MCF 10A (cell line): ENCODE measurements at regions not wholly inside any gene's neighbourhood (a gene's known extent, or its start where the extent isn't known, plus 50 kb on each side); places are given as distances from the start of the nearest gene placed in this dataset.

Source experiments
- BruUV-seq: library from RNA; stranded (reverse); fragments of 400-500 nt; replicated peaks from 2 replicates; lab custom pipeline; 2021; lab: Mats Ljungman, UMichigan
- CTCF ChIA-PET: fragments of 300-600 bp; sonication (Branson Sonifier 250); formaldehyde crosslinking; extraction: SDS; loops from one replicate; lab custom pipeline; 2021; ENCODE audit warnings: antibody characterized with exemption, inconsistent platforms; lab: Yijun Ruan, JAX
- POLR2A ChIA-PET: fragments of 300-600, 350-650 bp; sonication (Branson Sonifier 250); formaldehyde crosslinking; extraction: SDS; loops from one replicate; lab custom pipeline; 2020; ENCODE audit warnings: antibody characterized with exemption, inconsistent platforms; lab: Yijun Ruan, JAX
- DNase-seq: peaks from one replicate; pipeline ENCODE4 v3.0.0-alpha.2; 2018; ENCODE audit not compliant: unreplicated experiment
- H3K27ac Mint-ChIP-seq: one replicate; pipeline ENCODE4 v1.8.0; 2022; ENCODE audit warnings: mild to moderate bottlenecking, low read depth, mixed read lengths; ENCODE audit not compliant: unreplicated experiment
- H3K27me3 Mint-ChIP-seq: one replicate; pipeline ENCODE4 v1.8.0; 2022; ENCODE audit warnings: mixed read lengths; ENCODE audit not compliant: insufficient read depth, unreplicated experiment
- H3K36me3 Mint-ChIP-seq: one replicate; pipeline ENCODE4 v1.8.0; 2022; ENCODE audit warnings: mild to moderate bottlenecking, moderate library complexity, mixed read lengths; ENCODE audit not compliant: insufficient read depth, unreplicated experiment
- H3K4me1 Mint-ChIP-seq: one replicate; pipeline ENCODE4 v1.8.0; 2022; ENCODE audit warnings: mixed read lengths; ENCODE audit not compliant: insufficient read depth, unreplicated experiment
- H3K4me3 Mint-ChIP-seq: one replicate; pipeline ENCODE4 v1.8.0; 2022; ENCODE audit warnings: mild to moderate bottlenecking, moderate library complexity, mixed read lengths; ENCODE audit not compliant: unreplicated experiment
- H3K9me3 Mint-ChIP-seq: one replicate; pipeline ENCODE4 v1.8.0; 2022; ENCODE audit warnings: mixed read lengths; ENCODE audit not compliant: unreplicated experiment
- intact Hi-C: fragments of 100-400 bp; cut with micrococcal nuclease; formaldehyde crosslinking; loops from 2 replicates; pipeline ENCODE4 v1.14.1; 2022
- TF ChIP-seq, protein P1 (sequence below): fragments of 200-600 bp; IDR thresholded peaks from one replicate; pipeline ENCODE4 v1.8.0; 2022; ENCODE audit warnings: antibody characterized with exemption, mild to moderate bottlenecking; ENCODE audit not compliant: unreplicated experiment

DNA sequence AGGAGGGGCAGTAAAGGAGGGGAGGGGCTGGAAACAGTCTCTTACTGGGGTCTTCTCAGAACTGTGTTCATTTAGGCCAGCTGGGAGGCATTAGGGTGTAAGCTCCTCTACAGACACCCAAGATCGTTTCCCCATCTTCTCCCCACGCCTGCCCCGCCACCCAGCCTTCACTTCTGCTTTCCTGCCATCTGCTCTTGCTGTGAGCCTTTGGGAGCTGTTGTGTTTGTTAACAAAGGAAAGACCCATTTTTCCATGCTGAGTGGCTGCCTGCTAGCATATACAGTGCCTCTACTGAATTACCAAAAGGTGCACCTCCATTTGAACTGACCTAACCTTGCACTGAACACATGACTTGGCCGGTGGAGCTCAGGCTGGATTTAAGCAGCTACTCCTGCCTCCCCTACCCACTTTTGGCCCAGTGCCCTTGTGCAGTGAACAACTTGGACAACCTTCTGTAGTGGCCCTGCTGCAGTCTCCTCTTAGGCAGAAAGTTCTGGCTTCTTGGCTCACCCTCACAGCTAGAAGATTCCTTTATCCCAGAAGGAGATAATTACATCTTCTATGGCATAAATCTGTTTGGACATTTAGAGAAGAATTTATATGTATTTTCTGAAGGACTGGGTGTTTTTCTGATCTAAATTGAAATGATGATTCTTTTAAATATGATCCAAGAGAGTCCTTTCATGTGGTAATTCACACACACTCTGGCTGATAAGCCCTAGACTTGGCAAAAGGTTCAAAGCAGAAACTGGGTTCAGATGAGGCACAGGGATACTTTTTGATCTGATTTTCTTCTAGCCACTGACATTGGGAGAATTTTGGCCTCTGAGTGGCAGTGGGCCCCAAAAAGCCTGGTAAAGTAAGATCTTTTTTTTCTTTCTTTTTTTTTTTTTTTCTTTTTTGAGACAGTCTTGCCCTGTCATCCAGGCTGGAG, 81.9 kb upstream of the HNF1B start:
- TF ChIP-seq, protein P1, sequence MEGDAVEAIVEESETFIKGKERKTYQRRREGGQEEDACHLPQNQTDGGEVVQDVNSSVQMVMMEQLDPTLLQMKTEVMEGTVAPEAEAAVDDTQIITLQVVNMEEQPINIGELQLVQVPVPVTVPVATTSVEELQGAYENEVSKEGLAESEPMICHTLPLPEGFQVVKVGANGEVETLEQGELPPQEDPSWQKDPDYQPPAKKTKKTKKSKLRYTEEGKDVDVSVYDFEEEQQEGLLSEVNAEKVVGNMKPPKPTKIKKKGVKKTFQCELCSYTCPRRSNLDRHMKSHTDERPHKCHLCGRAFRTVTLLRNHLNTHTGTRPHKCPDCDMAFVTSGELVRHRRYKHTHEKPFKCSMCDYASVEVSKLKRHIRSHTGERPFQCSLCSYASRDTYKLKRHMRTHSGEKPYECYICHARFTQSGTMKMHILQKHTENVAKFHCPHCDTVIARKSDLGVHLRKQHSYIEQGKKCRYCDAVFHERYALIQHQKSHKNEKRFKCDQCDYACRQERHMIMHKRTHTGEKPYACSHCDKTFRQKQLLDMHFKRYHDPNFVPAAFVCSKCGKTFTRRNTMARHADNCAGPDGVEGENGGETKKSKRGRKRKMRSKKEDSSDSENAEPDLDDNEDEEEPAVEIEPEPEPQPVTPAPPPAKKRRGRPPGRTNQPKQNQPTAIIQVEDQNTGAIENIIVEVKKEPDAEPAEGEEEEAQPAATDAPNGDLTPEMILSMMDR: no peak
- H3K36me3 Mint-ChIP-seq: no peaks in the 10 kb centered on the region
- BruUV-seq: no TSS peak
- H3K4me1 Mint-ChIP-seq: peaks cover 28% of the 10 kb centered on the region
- H3K4me3 Mint-ChIP-seq: no peak overlapping the region
- no peak for DNase-seq
- ChIA-PET POLR2A (no interaction called here), CTCF (no interaction called here)
- no peak overlapping the region for H3K27ac Mint-ChIP-seq
- H3K27me3 Mint-ChIP-seq: no peaks in the 10 kb centered on the region
- no peaks in the 10 kb centered on the region for H3K9me3 Mint-ChIP-seq
- intact Hi-C loops: no loop called here

GRCh38 chr17:37825851-37826250, 81.0 kb upstream of the HNF1B start:
- DNase-seq: no peak
- intact Hi-C loops: no loop called here
- no TSS peak for BruUV-seq
- ChIA-PET CTCF (no interaction called here), POLR2A (no interaction called here)
- Mint-ChIP-seq H3K4me1 (peaks cover 28% of the 10 kb centered on the region), H3K4me3 (no peak overlapping the region), H3K27ac (no peak overlapping the region), H3K36me3 (no peaks in the 10 kb centered on the region), H3K9me3 (no peaks in the 10 kb centered on the region), H3K27me3 (no peaks in the 10 kb centered on the region)
- TF ChIP-seq, protein P1: no peak

DNA sequence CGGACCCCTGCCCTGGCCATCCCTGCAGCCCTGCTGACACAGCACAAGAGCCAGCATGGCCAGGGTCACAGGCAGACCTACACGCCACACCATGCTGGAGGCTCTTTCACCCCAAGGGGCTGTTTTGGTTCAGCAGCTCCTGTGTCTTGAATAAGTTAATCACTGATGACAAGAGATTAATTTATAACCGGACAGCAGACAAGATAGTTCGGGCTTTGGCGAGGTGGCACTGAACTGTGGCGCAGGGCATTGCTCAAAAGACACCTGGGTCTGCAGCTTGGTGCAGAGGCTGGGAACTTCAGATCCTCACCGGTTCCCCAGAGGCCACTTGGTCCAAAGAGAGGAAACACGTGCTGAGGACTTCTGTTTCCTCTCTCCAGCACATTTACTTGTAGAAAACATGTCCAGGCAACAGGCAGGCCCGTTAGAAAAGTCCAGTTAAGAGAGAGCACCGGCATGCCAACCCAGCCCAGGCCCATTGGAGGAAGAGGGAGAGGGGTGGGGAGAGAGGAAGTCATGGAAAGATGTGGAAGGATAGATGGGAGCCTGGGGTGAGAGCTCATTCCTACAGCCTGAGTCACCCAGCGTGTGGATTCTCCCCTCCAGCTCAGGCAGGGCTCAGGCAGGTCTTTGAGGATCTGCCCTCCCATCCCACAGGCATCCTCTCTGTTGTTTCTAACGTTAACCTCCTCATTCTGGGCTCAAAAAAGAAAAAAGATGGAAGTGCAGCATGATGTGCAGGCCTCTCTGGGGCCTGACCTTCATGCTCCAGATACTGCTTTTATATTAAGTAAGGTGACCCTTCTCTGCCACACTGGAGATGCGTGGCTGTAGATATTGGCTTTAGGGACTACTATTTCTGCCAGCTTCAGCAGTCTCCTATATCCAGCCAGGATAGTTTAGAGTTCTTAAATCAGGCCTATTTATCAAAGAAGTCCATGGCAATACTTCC, 80.0 kb upstream of the HNF1B start:
- ChIA-PET POLR2A (interaction anchor here (0.7 kb wide), 1 partner anchor 374 kb away, joined by 3 read pairs; no protein-coding TSS in a partner anchor), CTCF (no interaction called here)
- Mint-ChIP-seq H3K27ac (no peak overlapping the region), H3K4me1 (peaks cover 28% of the 10 kb centered on the region), H3K4me3 (no peak overlapping the region), H3K36me3 (no peaks in the 10 kb centered on the region), H3K9me3 (no peaks in the 10 kb centered on the region), H3K27me3 (no peaks in the 10 kb centered on the region)
- intact Hi-C loops: no loop called here
- TF ChIP-seq, protein P1: no peak
- DNase-seq: peak; percentile 73
- BruUV-seq: no TSS peak

DNA sequence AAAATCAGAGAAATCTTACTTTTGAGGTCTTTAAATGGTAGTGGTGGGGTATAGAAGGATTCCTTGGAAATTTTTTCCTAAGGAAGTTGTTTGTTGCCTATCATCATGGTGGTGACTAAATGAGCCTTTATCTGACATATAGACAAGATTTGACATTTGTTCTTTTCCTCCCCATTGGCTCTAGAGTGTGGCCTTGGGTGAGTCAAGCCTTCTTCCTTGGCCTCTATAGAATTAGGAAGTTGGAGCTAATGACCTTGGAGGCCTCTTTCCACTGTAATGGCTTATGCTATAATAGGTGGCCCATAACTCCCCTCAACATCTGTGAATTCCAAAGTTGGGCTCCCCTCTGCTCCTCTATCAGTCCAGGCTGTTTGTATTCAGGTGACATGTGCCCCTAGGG, 79.1 kb upstream of the HNF1B start:
- Mint-ChIP-seq H3K9me3 (no peaks in the 10 kb centered on the region), H3K27me3 (no peaks in the 10 kb centered on the region), H3K4me1 (peaks cover 30% of the 10 kb centered on the region), H3K27ac (no peak overlapping the region), H3K4me3 (no peak overlapping the region), H3K36me3 (no peaks in the 10 kb centered on the region)
- ChIA-PET POLR2A (no interaction called here), CTCF (no interaction called here)
- BruUV-seq: no TSS peak
- TF ChIP-seq, protein P1: no peak
- DNase-seq: no peak
- intact Hi-C loops: no loop called here
